Pancreas (tissue), 10 donors: ENCODE measurements at regions not wholly inside any gene's neighbourhood (a gene's known extent, or its start where the extent isn't known, plus 50 kb on each side); places are given as distances from the start of the nearest gene placed in this dataset.

Experiments
- ATAC-seq, 4 donors: fragments of 200-7000 bp; cut with Tn5 transposase; one replicate each; pipeline versions ENCODE4 v1.8.0 to v1.9.1; 2020; ENCODE audit warnings: mild to moderate bottlenecking in 4 of 4, moderate library complexity in 4 of 4
- DNase-seq, 6 donors: peaks; one replicate each; pipeline ENCODE4 v3.0.0-alpha.2; 2020
- FAIRE-seq: peaks from 2 replicates; lab custom pipeline; 2012; peaks lifted over from hg19 to GRCh38; lab: Jason Lieb, UNC
- H3K27ac ChIP-seq, 4 donors: fragments of 200-600 bp; sonication (generic); 1 replicate in 3 of 4; 2 replicates in 1 of 4; pipeline versions ENCODE4 v1.5.0 to v1.8.0; 2020
- H3K27me3 ChIP-seq, 4 donors: fragments of 200-600 bp; one replicate each; pipeline ENCODE4 v1.8.0; 2021
- H3K36me3 ChIP-seq, 3 donors: fragments of 200-600 bp; sonication (generic) in 1 of 3; one replicate each; pipeline versions ENCODE4 v1.5.0 to v1.8.0; 2020 to 2021
- H3K4me1 ChIP-seq, 3 donors: fragments of 200-600 bp; one replicate each; pipeline ENCODE4 v1.8.0; 2021
- H3K4me3 ChIP-seq, 4 donors: fragments of 200-600 bp; sonication (generic) in 2 of 4; one replicate each; pipeline versions ENCODE4 v1.5.0 to v1.8.0; 2020 to 2021
- H3K9me3 ChIP-seq, 4 donors: fragments of 200-600 bp; one replicate each; pipeline ENCODE4 v1.8.0; 2021
- WGBS, 2 donors: extraction: QIAGEN DNeasy Blood & Tissue Kit; methylation state at CpG; one replicate each; pipeline ENCODE4 v1.1.7; 2013; 5-methylcytosine and 5-hydroxymethylcytosine counted together
- intact Hi-C, 3 donors: fragments of 100-400 bp; cut with DNase I; formaldehyde crosslinking; loops; one replicate each; pipeline versions ENCODE4 v1.11.1 to v1.14.2; 2022
- TF ChIP-seq, protein P1 (sequence below), 4 donors: fragments of 200-600 bp; sonication (generic) in 3 of 4; IDR thresholded peaks; one replicate each; pipeline versions ENCODE4 v1.5.0 to v1.8.0; 2021; ENCODE audit warnings: antibody characterized with exemption in 4 of 4
- donor health status: healthy with polysubstance abuse.
- donor health status: DM: no; HTN: no; CAD: no; lungs with moderate emphysema.
- donor health status: DM: no; HTN: no; CAD: no.
- donor health status: control.
- donor health status: control.
- donor health status: Bipolar disorder and iron deficiency.
- donor health status: DM: yes; HTN: yes; CAD: no.
- donor health status: DM: no; HTN: no; CAD: no.
- donor health status: DM: no; HTN: no; CAD: no.
- donor health status: DM: yes; HTN: yes; CAD: no.

DNA sequence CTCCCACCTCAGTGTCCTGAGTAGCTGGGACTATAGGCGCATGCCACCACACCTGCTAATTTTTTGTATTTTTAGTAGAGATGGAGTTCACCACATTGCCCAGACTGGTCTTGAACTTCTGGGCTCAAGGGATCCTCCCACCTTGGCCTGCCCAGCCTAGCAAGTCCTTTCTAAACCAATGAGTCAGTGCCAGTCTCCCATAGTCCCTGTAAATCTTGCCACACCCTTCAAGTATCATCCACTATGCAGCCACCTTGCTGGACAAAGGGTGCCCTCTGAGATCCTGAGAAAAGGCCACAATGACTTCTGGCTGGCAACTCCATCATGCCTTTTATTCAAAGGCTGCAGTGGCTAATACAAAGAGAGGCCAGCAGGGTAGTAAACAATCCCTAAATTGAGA, 184.0 kb downstream of the ABHD5 start:
- TF ChIP-seq, protein P1, sequence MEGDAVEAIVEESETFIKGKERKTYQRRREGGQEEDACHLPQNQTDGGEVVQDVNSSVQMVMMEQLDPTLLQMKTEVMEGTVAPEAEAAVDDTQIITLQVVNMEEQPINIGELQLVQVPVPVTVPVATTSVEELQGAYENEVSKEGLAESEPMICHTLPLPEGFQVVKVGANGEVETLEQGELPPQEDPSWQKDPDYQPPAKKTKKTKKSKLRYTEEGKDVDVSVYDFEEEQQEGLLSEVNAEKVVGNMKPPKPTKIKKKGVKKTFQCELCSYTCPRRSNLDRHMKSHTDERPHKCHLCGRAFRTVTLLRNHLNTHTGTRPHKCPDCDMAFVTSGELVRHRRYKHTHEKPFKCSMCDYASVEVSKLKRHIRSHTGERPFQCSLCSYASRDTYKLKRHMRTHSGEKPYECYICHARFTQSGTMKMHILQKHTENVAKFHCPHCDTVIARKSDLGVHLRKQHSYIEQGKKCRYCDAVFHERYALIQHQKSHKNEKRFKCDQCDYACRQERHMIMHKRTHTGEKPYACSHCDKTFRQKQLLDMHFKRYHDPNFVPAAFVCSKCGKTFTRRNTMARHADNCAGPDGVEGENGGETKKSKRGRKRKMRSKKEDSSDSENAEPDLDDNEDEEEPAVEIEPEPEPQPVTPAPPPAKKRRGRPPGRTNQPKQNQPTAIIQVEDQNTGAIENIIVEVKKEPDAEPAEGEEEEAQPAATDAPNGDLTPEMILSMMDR (IDR thresholded peaks at IDR 0.05) = no peak
- no peaks in the 10 kb centered on the region for H3K9me3 ChIP-seq
- intact Hi-C loops = no loop called here
- H3K4me3 ChIP-seq = no peak overlapping the region
- 98 to 100% methylated on average over 1 of the region's 1 CpG for WGBS, 2 donors
- DNase-seq (no peak), ATAC-seq (no peak), FAIRE-seq (no peak)
- H3K27ac ChIP-seq = no peak overlapping the region
- H3K4me1 ChIP-seq = peaks cover 0 to 3% (median 3%) of the 10 kb centered on the region in 3 donors
- H3K36me3 ChIP-seq = no peaks in the 10 kb centered on the region
- no peaks in the 10 kb centered on the region for H3K27me3 ChIP-seq

DNA sequence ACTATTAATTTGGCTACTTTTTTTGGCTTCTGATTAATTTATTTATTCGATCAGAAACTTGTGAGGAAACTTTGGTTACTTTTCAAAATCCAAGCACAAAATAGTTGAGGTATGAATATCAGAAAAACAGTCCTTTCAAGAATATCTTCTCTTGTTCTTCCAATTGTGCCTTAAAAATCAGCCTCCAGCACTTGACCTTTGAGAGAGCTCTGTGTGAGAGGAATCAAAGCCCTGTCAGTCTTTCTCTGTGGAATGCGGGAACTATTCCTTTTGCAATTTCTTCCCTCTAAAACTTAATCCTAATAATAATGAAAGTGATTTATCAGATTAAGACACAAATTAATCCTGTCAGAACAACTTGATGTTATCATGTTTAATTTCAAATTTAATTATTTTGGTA, 185.9 kb downstream of the ABHD5 start:
- intact Hi-C loops = no loop called here

DNA sequence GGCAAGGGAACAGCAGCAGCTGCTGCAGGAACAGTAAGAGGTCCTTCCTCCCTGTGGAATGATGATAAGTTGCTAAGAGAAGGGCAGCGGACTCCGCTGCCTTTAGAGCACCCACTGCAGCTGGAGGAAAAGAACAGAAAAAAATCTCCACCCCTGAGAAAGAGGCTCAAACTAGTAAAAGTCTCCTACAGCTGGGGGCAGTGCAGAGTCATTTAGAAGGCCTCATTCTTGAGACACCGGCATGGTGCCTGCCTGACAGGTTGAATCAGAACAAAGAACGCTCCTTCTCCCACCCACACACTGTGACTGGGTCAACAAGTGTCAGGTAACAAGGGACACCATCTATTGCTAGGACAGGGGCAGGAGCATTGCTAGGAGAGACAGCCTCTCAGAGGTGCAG, 188.4 kb downstream of the ABHD5 start:
- H3K27ac ChIP-seq = no peak overlapping the region
- DNase-seq = no peak
- H3K4me1 ChIP-seq = peaks cover 0 to under 1% (median 0%) of the 10 kb centered on the region in 3 donors
- ATAC-seq = peak in 3 of 4 donors; percentile 22 to 57 (median 27)
- H3K4me3 ChIP-seq = no peak overlapping the region
- intact Hi-C loops = no loop called here
- TF ChIP-seq, protein P1 (IDR thresholded peaks at IDR 0.05) = no peak
- no peak for FAIRE-seq
- 16 to 26% methylated on average over 4 of the region's 4 CpGs for WGBS, 2 donors
- H3K27me3 ChIP-seq = no peaks in the 10 kb centered on the region
- H3K36me3 ChIP-seq = no peaks in the 10 kb centered on the region
- no peaks in the 10 kb centered on the region for H3K9me3 ChIP-seq

More for the DNA sequence above, 185.9 kb downstream of the ABHD5 start:
- TF ChIP-seq, protein P1 (IDR thresholded peaks at IDR 0.05) = no peak
- Histone ChIP-seq H3K36me3 (no peaks in the 10 kb centered on the region), H3K27ac (no peak overlapping the region), H3K4me1 (no peaks in the 10 kb centered on the region), H3K9me3 (no peaks in the 10 kb centered on the region), H3K4me3 (no peak overlapping the region), H3K27me3 (no peaks in the 10 kb centered on the region)
- ATAC-seq (no peak), FAIRE-seq (no peak), DNase-seq (no peak)
- WGBS, 2 donors = 77 to 80% methylated on average over 2 of the region's 2 CpGs

DNA sequence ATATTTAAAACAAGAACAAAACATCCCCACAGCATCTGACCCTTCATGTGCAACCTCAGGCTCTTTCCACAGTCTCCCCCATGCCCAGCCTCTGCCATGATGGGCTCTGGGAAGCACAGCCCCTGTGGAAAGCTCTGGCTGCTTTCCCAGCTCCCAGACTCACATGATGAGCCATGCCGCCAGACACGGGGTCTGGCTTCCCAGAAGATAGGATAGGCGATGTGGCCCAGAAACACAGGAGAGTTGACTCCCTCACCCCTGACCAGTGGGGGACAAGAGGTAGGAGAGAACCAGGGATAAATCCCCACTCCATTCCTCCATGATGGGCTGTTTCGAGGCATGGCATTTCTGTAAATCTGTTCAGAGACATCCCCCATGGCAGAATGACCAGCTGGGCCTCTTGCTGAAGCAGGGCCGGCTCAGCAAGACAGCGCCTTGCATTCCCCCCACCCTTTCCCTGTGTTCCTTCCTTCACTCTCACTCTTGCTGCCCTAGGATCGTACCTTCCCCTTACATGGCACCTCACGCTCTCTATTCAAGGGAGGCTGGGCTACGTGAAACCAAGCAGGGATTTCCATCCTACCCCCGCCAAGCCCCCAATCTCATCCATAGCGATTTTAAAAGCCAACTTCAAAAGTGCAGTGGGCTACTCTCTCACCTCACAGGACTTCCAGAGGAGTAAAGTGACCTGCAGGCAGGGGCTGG, 192.4 kb downstream of the ABHD5 start:
- peaks cover 0 to 6% (median 0%) of the 10 kb centered on the region in 3 donors for H3K4me1 ChIP-seq
- DNase-seq (no peak), ATAC-seq (no peak), FAIRE-seq (no peak)
- intact Hi-C loops = no loop called here
- H3K9me3 ChIP-seq = no peaks in the 10 kb centered on the region
- no peaks in the 10 kb centered on the region for H3K36me3 ChIP-seq
- 91% methylated on average over 11 of the region's 11 CpGs for WGBS, 2 donors
- no peaks in the 10 kb centered on the region for H3K27me3 ChIP-seq
- no peak overlapping the region for H3K4me3 ChIP-seq
- TF ChIP-seq, protein P1 (IDR thresholded peaks at IDR 0.05) = no peak
- H3K27ac ChIP-seq = no peak overlapping the region

DNA sequence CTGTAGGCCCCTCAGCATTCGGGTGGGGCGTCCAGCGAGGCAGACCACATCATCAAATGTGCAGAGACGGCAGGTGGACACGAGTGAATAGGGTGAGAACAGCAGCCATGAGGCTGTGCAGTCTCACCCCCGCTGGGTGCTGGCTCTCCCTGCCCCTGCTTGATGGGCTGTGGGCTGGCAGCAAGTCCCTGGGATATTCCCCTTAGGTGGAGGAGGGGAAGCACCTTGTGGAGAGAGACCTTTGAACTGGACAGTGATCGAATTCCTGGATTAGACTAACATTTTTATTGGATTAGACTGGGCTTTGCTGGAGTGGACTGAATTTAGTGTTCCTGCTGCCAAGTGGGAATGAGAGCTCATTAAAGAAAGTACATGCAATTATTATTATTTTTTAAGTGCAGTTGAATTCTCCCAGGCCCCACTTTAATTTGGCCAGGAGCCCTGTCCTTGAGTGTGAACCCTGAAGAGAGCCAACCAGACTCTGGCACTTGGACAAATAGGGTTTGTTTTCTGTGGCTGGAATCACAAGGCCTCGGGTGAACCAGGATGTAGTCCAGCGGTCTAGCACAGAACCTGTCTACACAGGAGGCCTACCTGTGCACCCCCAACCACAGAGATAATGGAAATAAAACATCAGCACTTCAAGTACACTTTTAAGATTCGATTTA, 193.1 kb downstream of the ABHD5 start:
- TF ChIP-seq, protein P1 (IDR thresholded peaks at IDR 0.05) = no peak
- FAIRE-seq (no peak), DNase-seq (peak in 4 of 6 donors; percentile 60 to 67 (median 63)), ATAC-seq (peak; percentile 81 to 96 (median 91))
- Histone ChIP-seq H3K4me1 (peaks cover 0 to 6% (median 0%) of the 10 kb centered on the region in 3 donors), H3K9me3 (no peaks in the 10 kb centered on the region), H3K36me3 (no peaks in the 10 kb centered on the region), H3K4me3 (no peak overlapping the region), H3K27me3 (no peaks in the 10 kb centered on the region), H3K27ac (peak overlapping the region in 3 of 4 donors; percentile 17 to 67 (median 61))
- intact Hi-C loops = no loop called here
- 42 to 45% methylated on average over 9 to 10 of the region's 10 CpGs for WGBS, 2 donors
